ENCODE measurements at regions not wholly inside any gene's neighbourhood (a gene's known extent, or its start where the extent isn't known, plus 50 kb on each side); places are given as distances from the start of the nearest gene placed in this dataset.

- Histone ChIP-seq H3K4me3 (no peak overlapping the region), H3K27ac (peak overlapping the region in 1 of 4 donors; percentile 49), H3K36me3 (no peaks in the 10 kb centered on the region), H3K27me3 (no peaks in the 10 kb centered on the region), H3K9me3 (no peaks in the 10 kb centered on the region), H3K4me1 (no peaks in the 10 kb centered on the region)
- TF ChIP-seq POLR2A (IDR thresholded peaks at IDR 0.05) (no peak), CTCF (IDR thresholded peaks at IDR 0.05) (no peak)
- WGBS, 2 donors = 62 to 76% methylated on average over 5 of the region's 5 CpGs
- DNase-seq = no peak
- intact Hi-C loops (cut with DNase I) = no loop called here
Observed at GRCh38 chr4:20430259-20430941, 178.7 kb downstream of the SLIT2 start.

GRCh38 chr4:20431543-20431951, 179.8 kb downstream of the SLIT2 start:
- Histone ChIP-seq H3K4me1 (no peaks in the 10 kb centered on the region), H3K27me3 (no peaks in the 10 kb centered on the region), H3K36me3 (no peaks in the 10 kb centered on the region), H3K9me3 (no peaks in the 10 kb centered on the region), H3K27ac (peak overlapping the region in 2 of 4 donors; percentile 49 to 74), H3K4me3 (peak overlapping the region in 1 of 4 donors; percentile 46)
- WGBS, 2 donors = 68 to 73% methylated on average over 6 of the region's 6 CpGs
- TF ChIP-seq POLR2A (IDR thresholded peaks at IDR 0.05) (no peak), CTCF (IDR thresholded peaks at IDR 0.05) (no peak)
- DNase-seq = no peak
- intact Hi-C loops (cut with DNase I) = no loop called here

- Histone ChIP-seq H3K27me3 (no peaks in the 10 kb centered on the region), H3K4me1 (no peaks in the 10 kb centered on the region), H3K9me3 (no peaks in the 10 kb centered on the region), H3K27ac (peak overlapping the region in 2 of 4 donors; percentile 49 to 74), H3K36me3 (no peaks in the 10 kb centered on the region), H3K4me3 (peak overlapping the region in 1 of 4 donors; percentile 46)
- intact Hi-C loops (cut with DNase I) = no loop called here
- DNase-seq = no peak
- WGBS, 2 donors = 49 to 66% methylated on average over 5 of the region's 5 CpGs
- no peak for TF ChIP-seq POLR2A (IDR thresholded peaks at IDR 0.05)
- no peak for TF ChIP-seq CTCF (IDR thresholded peaks at IDR 0.05)
Observed at GRCh38 chr4:20432088-20432487, 180.4 kb downstream of the SLIT2 start.

GRCh38 chr4:20433097-20433705, 181.5 kb downstream of the SLIT2 start:
- intact Hi-C loops (cut with DNase I) = no loop called here
- DNase-seq = no peak
- no peaks in the 10 kb centered on the region for H3K9me3 ChIP-seq
- no peaks in the 10 kb centered on the region for H3K27me3 ChIP-seq
- TF ChIP-seq POLR2A (IDR thresholded peaks at IDR 0.05) (no peak), CTCF (IDR thresholded peaks at IDR 0.05) (no peak)
- H3K4me1 ChIP-seq = no peaks in the 10 kb centered on the region
- H3K36me3 ChIP-seq = no peaks in the 10 kb centered on the region
- 54 to 63% methylated on average over 5 of the region's 5 CpGs for WGBS, 2 donors
- H3K4me3 ChIP-seq = no peak overlapping the region
- H3K27ac ChIP-seq = peak overlapping the region in 2 of 4 donors; percentile 24 to 49

GRCh38 chr4:20440170-20440569, 188.5 kb downstream of the SLIT2 start:
- no peak overlapping the region for H3K4me3 ChIP-seq
- intact Hi-C loops (cut with DNase I) = no loop called here
- WGBS, 2 donors = 67 to 79% methylated on average over 3 of the region's 3 CpGs

More at GRCh38 chr4:20440170-20440569, 188.5 kb downstream of the SLIT2 start:
- H3K4me1 ChIP-seq = no peaks in the 10 kb centered on the region
- H3K27me3 ChIP-seq = no peaks in the 10 kb centered on the region
- H3K9me3 ChIP-seq = no peaks in the 10 kb centered on the region
- DNase-seq = no peak
- no peak for TF ChIP-seq POLR2A (IDR thresholded peaks at IDR 0.05)
- no peak for TF ChIP-seq CTCF (IDR thresholded peaks at IDR 0.05)
- no peak overlapping the region for H3K27ac ChIP-seq
- H3K36me3 ChIP-seq = no peaks in the 10 kb centered on the region
